HL-60/S4 treated with retinoic acid at 250 ng/mL for 4 days and 3 days (cell line): ENCODE measurements at regions not wholly inside any gene's neighbourhood (a gene's known extent, or its start where the extent isn't known, plus 50 kb on each side); places are given as distances from the start of the nearest gene placed in this dataset.
"Not testable (repeated sequence)": the region's sequence is repeated elsewhere in the genome, so short reads cannot be mapped to it uniquely, and the experiment has no call there.

ENCODE experiments used
- in situ Hi-C: fragments of 300-500 bp; cut with MboI; formaldehyde crosslinking; loops from 2 replicates; pipeline ENCODE4 v1.7.0; 2022; ENCODE audit warnings: low sequenced_read_pairs

DNA sequence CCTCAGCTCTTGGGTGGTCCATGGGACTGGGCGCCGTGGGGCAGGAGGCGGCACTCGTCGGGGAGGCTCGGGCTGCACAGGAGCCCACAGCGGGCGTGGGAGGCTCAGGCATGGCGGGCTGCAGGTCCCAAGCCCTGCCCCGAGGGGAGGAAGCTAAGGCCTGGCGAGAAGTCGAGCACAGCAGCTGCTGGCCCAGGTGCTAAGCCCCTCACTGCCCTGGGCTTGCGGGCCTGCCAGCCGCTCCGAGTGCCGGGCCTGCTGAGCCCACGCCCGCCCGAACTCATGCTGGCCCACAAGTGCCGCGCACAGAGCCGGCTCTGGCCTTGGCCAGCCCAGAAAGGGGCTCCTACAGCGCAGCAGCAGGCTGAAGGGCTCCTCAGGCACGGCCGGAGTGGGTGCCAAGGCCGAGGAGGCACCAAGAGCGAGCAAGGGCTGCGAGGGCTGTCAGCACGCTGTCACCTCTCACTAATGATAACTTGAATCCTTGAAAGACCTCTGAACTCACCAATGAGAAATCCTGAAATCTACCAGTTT is 1506.8 kb upstream of the WWC1 start:
- in situ Hi-C loops = no loop called here

DNA sequence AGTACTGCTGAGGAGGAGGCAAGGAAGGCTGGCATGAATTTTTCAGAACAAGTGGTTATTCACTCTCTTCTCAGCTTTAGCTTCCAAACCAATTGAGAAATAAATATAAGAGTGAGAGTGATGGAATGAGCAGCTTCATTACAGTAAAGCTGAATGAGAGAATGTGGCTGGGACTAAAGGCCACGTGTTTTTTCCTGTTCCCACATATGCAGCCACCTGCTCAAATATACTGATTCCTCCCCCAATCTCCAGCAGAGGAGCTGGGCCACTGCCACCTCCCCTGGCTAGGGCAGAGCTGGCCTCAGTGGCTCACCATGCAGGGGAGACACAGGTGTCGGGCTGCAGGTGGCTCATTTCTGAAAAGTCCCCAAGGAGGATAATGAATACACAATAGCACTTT is 1505.3 kb upstream of the WWC1 start:
- in situ Hi-C loops = no loop called here

GRCh38 chr5:166786889-166787288 is 1504.6 kb upstream of the WWC1 start:
- in situ Hi-C loops = no loop called here

DNA sequence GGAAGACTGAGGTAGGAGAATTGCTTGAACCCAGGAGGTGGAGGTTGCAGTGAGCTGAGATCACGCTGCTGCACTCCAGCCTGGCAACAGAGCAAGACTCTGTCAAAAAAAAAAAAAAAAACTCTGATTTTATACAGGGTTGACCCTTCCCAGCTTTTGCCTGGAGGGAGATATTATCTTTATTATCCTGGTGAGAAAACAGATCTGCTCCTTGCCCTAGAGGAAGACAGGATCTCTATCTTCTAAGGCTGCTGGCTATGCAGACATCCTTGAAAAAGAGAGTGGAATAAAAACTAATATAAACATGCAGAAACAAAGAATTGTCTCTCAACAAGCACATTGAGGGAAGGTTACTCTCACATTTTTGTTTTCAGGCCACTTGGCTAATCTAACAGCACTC is 1503.4 kb upstream of the WWC1 start:
- in situ Hi-C loops = no loop called here

DNA sequence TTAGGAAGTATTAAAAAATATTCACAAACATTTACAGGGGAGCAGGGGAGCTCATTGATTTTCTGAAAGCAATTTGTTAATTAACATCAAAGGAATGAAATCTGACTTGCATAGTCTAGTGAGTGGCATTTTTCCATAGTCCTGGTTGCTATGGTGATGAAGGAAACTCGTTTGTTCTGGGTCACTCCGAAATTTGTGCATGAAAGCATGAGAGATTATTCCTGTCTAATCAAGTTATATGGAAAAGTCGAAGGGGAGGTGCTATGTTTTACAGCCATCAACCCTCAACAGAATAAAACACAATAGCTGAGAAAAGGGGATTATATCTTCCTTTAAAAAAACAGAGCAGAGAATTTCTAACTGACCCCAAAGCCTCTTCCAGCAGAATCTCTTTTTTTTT is 1495.7 kb upstream of the WWC1 start:
- in situ Hi-C loops = no loop called here

GRCh38 chr5:166803058-166803457 is 1488.4 kb upstream of the WWC1 start:
- in situ Hi-C loops = no loop called here

- in situ Hi-C loops = not testable (repeated sequence)
Measured at GRCh38 chr5:166804223-166804622, 1487.2 kb upstream of the WWC1 start.

DNA sequence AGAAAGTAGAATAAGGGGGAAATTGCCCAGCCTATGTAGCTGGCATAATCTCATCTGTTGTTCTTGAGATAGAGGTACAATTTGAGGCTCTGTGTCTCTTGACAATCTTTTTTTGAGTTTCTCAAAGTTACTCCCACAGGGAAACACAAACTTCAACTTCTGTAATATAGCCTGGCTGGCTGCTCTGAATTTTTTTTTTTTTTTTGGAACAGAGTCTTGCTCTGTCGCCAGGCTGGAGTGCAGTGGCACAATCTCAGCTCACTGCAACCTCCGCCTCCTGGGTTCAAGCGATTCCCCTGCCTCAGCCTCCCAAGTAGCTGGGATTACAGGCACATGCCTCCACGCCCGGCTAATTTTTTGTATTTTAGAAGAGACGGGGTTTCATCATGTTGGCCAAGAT is 1486.8 kb upstream of the WWC1 start:
- in situ Hi-C loops = not testable (repeated sequence)

GRCh38 chr5:166810093-166810658 is 1481.3 kb upstream of the WWC1 start:
- in situ Hi-C loops = not testable (repeated sequence)

DNA sequence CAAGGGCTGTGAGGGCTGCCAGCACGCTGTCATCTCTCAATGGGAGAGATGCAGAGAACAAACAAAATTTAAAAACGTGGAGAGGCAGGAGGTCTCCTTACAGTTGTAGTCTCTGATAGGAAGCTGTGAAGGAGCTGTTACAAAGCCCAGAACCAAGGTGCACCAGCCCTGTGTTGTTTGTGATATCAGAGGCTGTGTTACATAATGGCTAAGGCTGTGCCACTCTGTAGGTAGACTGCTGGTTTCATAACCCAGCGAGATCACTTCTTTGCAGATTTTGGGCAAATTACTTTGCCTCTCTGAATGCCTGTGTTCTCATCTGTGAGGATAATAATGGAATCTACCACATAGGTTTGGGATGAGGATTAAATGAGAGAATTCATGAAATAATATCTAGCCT is 1480.7 kb upstream of the WWC1 start:
- in situ Hi-C loops = no loop called here

DNA sequence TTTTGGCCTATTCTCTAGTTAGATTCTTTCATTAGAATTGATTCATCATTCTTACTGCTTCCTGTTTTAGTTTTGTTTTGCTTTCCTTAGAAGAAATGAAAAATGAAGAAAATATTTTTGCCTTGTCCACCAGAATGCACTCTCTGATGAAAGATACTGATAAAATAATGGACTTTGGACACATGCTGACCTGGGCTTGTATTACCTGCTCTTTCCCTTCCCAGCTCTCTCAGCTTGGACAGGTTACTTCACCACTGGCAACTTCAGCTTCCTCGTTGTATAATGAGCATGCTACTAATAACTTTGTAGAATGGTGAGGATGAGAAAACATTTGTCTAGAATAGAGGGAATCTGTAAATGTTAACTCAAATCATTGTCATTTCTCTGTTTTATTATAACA is 1468.1 kb upstream of the WWC1 start:
- in situ Hi-C loops = no loop called here

DNA sequence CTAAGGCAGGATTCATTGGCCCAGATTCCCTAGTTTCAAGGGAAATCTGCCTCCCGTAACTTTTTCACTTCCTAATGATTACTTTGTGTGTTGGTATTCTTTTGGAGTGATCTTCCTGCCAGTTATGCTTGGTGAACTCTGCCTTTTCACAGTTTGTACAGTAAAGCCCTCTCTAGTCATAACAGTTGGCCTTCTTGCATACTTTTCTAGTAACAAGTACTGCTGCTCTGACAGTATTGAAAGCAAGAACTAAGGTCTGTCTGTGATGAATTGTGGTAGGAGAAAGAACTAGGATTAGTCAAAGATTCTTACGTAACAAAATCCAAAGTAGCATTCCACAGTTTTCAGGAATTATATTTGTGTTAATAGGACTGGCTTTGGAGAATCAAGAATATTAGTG is 1457.2 kb upstream of the WWC1 start:
- in situ Hi-C loops = no loop called here

- in situ Hi-C loops = no loop called here
Measured at GRCh38 chr5:166845044-166845443, 1446.4 kb upstream of the WWC1 start.

DNA sequence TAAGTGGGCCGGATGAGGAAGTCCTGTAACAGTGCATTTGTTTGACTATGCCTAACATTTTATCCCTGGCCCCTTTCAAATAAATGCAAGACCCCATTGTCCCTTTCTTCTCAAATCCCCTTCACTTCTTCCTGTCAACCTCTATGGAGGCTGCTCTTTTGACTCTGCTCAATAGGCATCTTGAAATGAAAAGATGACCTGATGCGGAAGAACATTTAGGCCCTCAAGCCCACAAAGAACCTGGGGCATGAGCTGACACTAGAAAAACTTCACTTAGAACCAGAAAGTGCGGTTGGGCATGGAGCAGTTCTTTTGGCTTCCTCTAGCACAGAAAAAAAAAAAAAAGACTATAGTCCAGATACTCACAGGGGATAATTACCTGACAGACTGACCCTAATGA is 1434.7 kb upstream of the WWC1 start:
- in situ Hi-C loops = no loop called here

- in situ Hi-C loops = no loop called here
Measured at GRCh38 chr5:166860426-166860825, 1431.0 kb upstream of the WWC1 start.

DNA sequence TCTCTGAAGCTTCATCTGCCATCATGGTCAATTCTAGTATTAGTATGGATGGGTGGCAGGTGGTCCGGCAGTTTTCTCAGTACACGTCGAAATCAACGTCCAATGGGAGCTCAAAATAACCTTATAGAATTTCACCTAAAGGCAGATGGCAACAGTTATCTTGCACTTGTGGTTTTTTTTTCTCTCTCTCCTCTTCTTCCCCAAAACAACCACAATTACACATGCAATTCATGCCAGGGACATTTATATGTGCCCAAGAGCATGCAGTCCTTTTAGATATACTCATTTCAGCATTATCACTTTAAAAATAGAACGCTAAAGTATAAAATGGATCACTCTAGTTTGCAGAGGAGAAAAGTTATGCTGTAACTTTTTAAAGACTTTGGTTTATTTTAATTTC is 1428.9 kb upstream of the WWC1 start:
- in situ Hi-C loops = no loop called here

DNA sequence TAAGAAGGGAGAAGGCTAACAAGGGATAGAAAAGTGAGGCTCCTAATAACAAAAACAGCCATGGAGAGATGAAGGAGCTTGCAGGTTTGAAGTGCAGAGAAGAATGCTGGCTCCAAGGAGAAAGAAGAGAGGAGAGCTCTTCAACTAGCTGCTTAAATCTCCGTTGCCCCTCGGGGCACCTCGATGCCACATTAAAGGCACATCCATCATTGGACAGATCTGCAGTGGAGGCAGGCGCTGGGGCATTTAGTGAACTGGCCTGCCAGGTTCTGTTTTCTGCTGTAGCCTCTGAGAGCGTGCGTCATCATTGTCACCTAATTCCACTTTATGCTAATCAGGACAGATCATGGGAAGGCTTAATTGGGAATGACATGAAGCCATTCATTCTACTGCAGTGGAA is 1426.2 kb upstream of the WWC1 start:
- in situ Hi-C loops = no loop called here

DNA sequence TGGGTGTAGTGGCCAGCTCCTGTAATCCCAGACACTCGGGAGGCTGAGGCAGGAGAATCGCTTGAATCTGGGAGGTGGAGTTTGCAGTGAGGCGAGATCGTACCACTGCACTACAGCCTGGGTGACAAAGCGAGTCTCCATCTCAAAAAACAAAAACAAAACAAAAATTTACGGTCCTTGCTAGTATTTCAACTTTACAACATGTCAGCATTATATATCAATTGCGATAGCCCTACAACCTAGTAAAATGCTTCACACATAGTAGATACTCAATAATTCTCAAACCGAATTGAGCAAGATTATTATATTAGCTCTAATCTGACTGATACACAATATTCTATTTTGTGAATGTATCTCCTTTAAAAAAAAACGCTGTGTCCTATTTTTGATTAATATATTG is 1411.0 kb upstream of the WWC1 start:
- in situ Hi-C loops = no loop called here

GRCh38 chr5:166881802-166882201 is 1409.6 kb upstream of the WWC1 start:
- in situ Hi-C loops = no loop called here

- in situ Hi-C loops = no loop called here
Measured at GRCh38 chr5:166883016-166883415, 1408.4 kb upstream of the WWC1 start.

DNA sequence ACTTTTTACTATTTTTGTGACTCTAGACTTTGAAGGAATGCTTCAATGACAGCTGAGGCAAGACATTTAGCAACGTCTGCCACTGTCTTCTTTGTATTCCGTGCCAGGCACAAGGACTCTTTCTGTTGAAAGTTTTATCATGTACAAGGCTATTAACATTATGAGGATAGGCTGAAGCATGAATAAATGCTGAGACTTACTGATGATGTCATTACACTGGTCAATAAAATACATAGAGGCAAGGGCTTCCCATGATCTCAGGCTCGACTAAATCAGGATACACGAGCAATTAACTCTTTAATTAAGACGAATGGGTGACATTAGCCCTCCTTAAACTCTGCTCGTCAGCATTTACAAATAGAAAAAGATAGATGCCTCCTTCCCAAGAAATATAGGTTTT is 1393.3 kb upstream of the WWC1 start:
- in situ Hi-C loops = no loop called here

GRCh38 chr5:166899343-166899742 is 1392.1 kb upstream of the WWC1 start:
- in situ Hi-C loops = no loop called here

GRCh38 chr5:166904571-166904970 is 1386.9 kb upstream of the WWC1 start:
- in situ Hi-C loops = no loop called here
